ENCODE measurements at regions not wholly inside any gene's neighbourhood (a gene's known extent, or its start where the extent isn't known, plus 50 kb on each side); places are given as distances from the start of the nearest gene placed in this dataset.

DNA sequence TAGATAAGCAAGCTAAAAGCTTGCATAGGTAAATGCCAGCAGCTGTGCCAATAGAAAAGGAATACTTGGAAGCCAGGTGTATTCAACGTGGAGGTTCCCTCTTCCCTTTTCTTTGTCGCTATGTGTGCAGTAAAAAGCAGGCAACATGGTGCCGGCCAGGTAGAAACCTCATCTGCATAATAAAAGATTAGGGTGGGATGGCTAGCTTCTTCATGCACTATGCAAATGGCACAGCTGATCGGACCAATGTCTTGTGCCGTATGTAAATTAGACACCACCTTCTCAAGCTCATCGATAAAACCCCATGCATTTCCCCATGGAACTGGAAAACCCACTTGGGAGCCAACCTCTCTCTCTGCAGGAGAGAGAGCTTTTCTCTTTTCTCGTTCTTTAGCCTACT lies 150.9 kb upstream of the FOXK1 start:
- H3K27ac Mint-ChIP-seq = no peak overlapping the region
- Histone ChIP-seq H3K4me1 (ENCODE audit: insufficient read depth) (peaks cover 15% of the 10 kb centered on the region; the same call in 1 of the 2 replicates), H3K4me3 (no peak overlapping the region), H2AFZ (no peak overlapping the region), H3F3A (replicated peaks; ENCODE audit: low read depth) (no peaks in the 10 kb centered on the region), H3K27ac (ENCODE audit: low read depth) (peak overlapping the region; percentile 86), H3K9me2 (ENCODE audit: insufficient read depth) (no peaks in the 10 kb centered on the region), H3K36me3 (ENCODE audit: insufficient read depth) (no peaks in the 10 kb centered on the region), H3K79me2 (replicated peaks; ENCODE audit: insufficient read depth) (no peaks in the 10 kb centered on the region), H3K4me2 (peak overlapping the region; percentile 50), H4K20me1 (replicated peaks; ENCODE audit: insufficient read depth) (no peaks in the 10 kb centered on the region), H3K27me3 (ENCODE audit: insufficient read depth) (no peaks in the 10 kb centered on the region)
- H3K9me3 Mint-ChIP-seq = peaks cover 80% of the 10 kb centered on the region
- H3K4me3 Mint-ChIP-seq = no peak overlapping the region; the same call in 2 of the 3 replicates
- ATAC-seq = peak; percentile 88
- H3K36me3 Mint-ChIP-seq (ENCODE audit: low read depth) = peaks cover 7% of the 10 kb centered on the region
- DNase-seq (ENCODE audit: low spot score) = peak; percentile 75
- TF ChIP-seq ZNF331 (CRISPR knock-in tag; IDR thresholded peaks at IDR 0.05; ENCODE audit: low read depth) (no peak), JUNB (IDR thresholded peaks at IDR 0.05; ENCODE audit: unreplicated experiment) (no peak), EZH2phosphoT487 (IDR thresholded peaks at IDR 0.05; ENCODE audit: unreplicated experiment) (no peak), ZNF114 (CRISPR knock-in tag; IDR thresholded peaks at IDR 0.05) (no peak), NANOG (IDR thresholded peaks at IDR 0.05; ENCODE audit: borderline replicate concordance) (no peak), EZH2 (IDR thresholded peaks at IDR 0.05; ENCODE audit: low read depth, unreplicated experiment) (no peak), STAT1 (IDR thresholded peaks at IDR 0.05; ENCODE audit: unreplicated experiment) (no peak)
- TF ChIP-seq, protein P1, sequence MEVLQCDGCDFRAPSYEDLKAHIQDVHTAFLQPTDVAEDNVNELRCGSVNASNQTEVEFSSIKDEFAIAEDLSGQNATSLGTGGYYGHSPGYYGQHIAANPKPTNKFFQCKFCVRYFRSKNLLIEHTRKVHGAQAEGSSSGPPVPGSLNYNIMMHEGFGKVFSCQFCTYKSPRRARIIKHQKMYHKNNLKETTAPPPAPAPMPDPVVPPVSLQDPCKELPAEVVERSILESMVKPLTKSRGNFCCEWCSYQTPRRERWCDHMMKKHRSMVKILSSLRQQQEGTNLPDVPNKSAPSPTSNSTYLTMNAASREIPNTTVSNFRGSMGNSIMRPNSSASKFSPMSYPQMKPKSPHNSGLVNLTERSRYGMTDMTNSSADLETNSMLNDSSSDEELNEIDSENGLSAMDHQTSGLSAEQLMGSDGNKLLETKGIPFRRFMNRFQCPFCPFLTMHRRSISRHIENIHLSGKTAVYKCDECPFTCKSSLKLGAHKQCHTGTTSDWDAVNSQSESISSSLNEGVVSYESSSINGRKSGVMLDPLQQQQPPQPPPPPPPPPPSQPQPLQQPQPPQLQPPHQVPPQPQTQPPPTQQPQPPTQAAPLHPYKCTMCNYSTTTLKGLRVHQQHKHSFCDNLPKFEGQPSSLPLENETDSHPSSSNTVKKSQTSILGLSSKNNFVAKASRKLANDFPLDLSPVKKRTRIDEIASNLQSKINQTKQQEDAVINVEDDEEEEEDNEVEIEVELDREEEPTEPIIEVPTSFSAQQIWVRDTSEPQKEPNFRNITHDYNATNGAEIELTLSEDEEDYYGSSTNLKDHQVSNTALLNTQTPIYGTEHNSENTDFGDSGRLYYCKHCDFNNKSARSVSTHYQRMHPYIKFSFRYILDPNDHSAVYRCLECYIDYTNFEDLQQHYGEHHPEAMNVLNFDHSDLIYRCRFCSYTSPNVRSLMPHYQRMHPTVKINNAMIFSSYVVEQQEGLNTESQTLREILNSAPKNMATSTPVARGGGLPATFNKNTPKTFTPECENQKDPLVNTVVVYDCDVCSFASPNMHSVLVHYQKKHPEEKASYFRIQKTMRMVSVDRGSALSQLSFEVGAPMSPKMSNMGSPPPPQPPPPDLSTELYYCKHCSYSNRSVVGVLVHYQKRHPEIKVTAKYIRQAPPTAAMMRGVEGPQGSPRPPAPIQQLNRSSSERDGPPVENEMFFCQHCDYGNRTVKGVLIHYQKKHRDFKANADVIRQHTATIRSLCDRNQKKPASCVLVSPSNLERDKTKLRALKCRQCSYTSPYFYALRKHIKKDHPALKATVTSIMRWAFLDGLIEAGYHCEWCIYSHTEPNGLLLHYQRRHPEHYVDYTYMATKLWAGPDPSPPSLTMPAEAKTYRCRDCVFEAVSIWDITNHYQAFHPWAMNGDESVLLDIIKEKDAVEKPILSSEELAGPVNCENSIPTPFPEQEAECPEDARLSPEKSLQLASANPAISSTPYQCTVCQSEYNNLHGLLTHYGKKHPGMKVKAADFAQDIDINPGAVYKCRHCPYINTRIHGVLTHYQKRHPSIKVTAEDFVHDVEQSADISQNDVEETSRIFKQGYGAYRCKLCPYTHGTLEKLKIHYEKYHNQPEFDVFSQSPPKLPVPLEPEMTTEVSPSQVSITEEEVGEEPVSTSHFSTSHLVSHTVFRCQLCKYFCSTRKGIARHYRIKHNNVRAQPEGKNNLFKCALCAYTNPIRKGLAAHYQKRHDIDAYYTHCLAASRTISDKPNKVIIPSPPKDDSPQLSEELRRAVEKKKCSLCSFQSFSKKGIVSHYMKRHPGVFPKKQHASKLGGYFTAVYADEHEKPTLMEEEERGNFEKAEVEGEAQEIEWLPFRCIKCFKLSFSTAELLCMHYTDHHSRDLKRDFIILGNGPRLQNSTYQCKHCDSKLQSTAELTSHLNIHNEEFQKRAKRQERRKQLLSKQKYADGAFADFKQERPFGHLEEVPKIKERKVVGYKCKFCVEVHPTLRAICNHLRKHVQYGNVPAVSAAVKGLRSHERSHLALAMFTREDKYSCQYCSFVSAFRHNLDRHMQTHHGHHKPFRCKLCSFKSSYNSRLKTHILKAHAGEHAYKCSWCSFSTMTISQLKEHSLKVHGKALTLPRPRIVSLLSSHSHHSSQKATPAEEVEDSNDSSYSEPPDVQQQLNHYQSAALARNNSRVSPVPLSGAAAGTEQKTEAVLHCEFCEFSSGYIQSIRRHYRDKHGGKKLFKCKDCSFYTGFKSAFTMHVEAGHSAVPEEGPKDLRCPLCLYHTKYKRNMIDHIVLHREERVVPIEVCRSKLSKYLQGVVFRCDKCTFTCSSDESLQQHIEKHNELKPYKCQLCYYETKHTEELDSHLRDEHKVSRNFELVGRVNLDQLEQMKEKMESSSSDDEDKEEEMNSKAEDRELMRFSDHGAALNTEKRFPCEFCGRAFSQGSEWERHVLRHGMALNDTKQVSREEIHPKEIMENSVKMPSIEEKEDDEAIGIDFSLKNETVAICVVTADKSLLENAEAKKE (CRISPR knock-in tag; IDR thresholded peaks at IDR 0.05) = no peak
- TF ChIP-seq, protein P2, sequence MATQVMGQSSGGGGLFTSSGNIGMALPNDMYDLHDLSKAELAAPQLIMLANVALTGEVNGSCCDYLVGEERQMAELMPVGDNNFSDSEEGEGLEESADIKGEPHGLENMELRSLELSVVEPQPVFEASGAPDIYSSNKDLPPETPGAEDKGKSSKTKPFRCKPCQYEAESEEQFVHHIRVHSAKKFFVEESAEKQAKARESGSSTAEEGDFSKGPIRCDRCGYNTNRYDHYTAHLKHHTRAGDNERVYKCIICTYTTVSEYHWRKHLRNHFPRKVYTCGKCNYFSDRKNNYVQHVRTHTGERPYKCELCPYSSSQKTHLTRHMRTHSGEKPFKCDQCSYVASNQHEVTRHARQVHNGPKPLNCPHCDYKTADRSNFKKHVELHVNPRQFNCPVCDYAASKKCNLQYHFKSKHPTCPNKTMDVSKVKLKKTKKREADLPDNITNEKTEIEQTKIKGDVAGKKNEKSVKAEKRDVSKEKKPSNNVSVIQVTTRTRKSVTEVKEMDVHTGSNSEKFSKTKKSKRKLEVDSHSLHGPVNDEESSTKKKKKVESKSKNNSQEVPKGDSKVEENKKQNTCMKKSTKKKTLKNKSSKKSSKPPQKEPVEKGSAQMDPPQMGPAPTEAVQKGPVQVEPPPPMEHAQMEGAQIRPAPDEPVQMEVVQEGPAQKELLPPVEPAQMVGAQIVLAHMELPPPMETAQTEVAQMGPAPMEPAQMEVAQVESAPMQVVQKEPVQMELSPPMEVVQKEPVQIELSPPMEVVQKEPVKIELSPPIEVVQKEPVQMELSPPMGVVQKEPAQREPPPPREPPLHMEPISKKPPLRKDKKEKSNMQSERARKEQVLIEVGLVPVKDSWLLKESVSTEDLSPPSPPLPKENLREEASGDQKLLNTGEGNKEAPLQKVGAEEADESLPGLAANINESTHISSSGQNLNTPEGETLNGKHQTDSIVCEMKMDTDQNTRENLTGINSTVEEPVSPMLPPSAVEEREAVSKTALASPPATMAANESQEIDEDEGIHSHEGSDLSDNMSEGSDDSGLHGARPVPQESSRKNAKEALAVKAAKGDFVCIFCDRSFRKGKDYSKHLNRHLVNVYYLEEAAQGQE (IDR thresholded peaks at IDR 0.05; ENCODE audit: unreplicated experiment) = no peak
- TF ChIP-seq, protein P3, sequence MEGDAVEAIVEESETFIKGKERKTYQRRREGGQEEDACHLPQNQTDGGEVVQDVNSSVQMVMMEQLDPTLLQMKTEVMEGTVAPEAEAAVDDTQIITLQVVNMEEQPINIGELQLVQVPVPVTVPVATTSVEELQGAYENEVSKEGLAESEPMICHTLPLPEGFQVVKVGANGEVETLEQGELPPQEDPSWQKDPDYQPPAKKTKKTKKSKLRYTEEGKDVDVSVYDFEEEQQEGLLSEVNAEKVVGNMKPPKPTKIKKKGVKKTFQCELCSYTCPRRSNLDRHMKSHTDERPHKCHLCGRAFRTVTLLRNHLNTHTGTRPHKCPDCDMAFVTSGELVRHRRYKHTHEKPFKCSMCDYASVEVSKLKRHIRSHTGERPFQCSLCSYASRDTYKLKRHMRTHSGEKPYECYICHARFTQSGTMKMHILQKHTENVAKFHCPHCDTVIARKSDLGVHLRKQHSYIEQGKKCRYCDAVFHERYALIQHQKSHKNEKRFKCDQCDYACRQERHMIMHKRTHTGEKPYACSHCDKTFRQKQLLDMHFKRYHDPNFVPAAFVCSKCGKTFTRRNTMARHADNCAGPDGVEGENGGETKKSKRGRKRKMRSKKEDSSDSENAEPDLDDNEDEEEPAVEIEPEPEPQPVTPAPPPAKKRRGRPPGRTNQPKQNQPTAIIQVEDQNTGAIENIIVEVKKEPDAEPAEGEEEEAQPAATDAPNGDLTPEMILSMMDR (conservative IDR thresholded peaks at IDR 0.05; ENCODE audit: low read depth in 2 of 2) = no peak
- TF ChIP-seq, protein P4, sequence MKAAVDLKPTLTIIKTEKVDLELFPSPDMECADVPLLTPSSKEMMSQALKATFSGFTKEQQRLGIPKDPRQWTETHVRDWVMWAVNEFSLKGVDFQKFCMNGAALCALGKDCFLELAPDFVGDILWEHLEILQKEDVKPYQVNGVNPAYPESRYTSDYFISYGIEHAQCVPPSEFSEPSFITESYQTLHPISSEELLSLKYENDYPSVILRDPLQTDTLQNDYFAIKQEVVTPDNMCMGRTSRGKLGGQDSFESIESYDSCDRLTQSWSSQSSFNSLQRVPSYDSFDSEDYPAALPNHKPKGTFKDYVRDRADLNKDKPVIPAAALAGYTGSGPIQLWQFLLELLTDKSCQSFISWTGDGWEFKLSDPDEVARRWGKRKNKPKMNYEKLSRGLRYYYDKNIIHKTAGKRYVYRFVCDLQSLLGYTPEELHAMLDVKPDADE (IDR thresholded peaks at IDR 0.05) = no peak
- H3K4me1 Mint-ChIP-seq = peaks cover 9% of the 10 kb centered on the region; the same call in 1 of the 3 replicates
- H3K27me3 Mint-ChIP-seq (ENCODE audit: insufficient read depth, low read depth, poor library complexity) = peaks cover 8% of the 10 kb centered on the region
